Aorta (tissue), 5 donors: ENCODE measurements at regions not wholly inside any gene's neighbourhood (a gene's known extent, or its start where the extent isn't known, plus 50 kb on each side); places are given as distances from the start of the nearest gene placed in this dataset.

Experiments used
- ATAC-seq: fragments of 200-7000 bp; cut with Tn5 transposase; one replicate; pipeline ENCODE4 v1.9.1; 2022; ENCODE audit warnings: moderate library complexity; ENCODE audit not compliant: low FRiP score
- DNase-seq, 2 donors: peaks; one replicate each; pipeline ENCODE4 v3.0.0-alpha.2; 2020
- H3K27ac ChIP-seq, 2 donors: one replicate each; pipeline ENCODE4 v1.5.1; 2013; ENCODE audit warnings: low read length in 2 of 2, mild to moderate bottlenecking in 2 of 2, moderate library complexity in 2 of 2, control low read depth in 1 of 2, inconsistent platforms in 1 of 2, low read depth in 1 of 2
- H3K27me3 ChIP-seq, 2 donors: one replicate each; pipeline ENCODE4 v1.6.1; 2013; ENCODE audit warnings: control low read depth in 1 of 2, low read length in 1 of 2, mild to moderate bottlenecking in 1 of 2, moderate library complexity in 1 of 2; ENCODE audit not compliant: insufficient read depth in 2 of 2, control insufficient read depth in 1 of 2
- H3K36me3 ChIP-seq, 2 donors: one replicate each; pipeline ENCODE4 v1.6.1; 2013; ENCODE audit warnings: control low read depth in 1 of 2, low read length in 1 of 2, mild to moderate bottlenecking in 1 of 2; ENCODE audit not compliant: insufficient read depth in 2 of 2, control insufficient read depth in 1 of 2
- H3K4me1 ChIP-seq, 2 donors: one replicate each; pipeline ENCODE4 v1.6.1; 2013; ENCODE audit warnings: low read length in 2 of 2, control low read depth in 1 of 2, mild to moderate bottlenecking in 1 of 2, moderate library complexity in 1 of 2; ENCODE audit not compliant: insufficient read depth in 2 of 2, control insufficient read depth in 1 of 2
- H3K4me3 ChIP-seq, 2 donors: one replicate each; pipeline ENCODE4 v1.5.1; 2013; ENCODE audit warnings: low read length in 2 of 2, control low read depth in 1 of 2, mild to moderate bottlenecking in 1 of 2
- H3K9me3 ChIP-seq: one replicate; pipeline ENCODE4 v1.6.1; 2013; ENCODE audit warnings: mild to moderate bottlenecking, low read length; ENCODE audit not compliant: control insufficient read depth
- WGBS, 2 donors: extraction: QIAGEN DNeasy Blood & Tissue Kit; methylation state at CpG; one replicate each; pipeline ENCODE4 v1.1.7; 2013; 5-methylcytosine and 5-hydroxymethylcytosine counted together
- intact Hi-C, 2 donors: fragments of 100-400 bp; cut with DNase I; formaldehyde crosslinking; loops; one replicate each; pipeline versions ENCODE4 v1.14.2 to v1.15.0; 2022
- donor health status: healthy with polysubstance abuse.
- donor health status: Bipolar disorder and iron deficiency.
- donor health status: DM: no; HTN: no; CAD: no.
- donor health status: DM: no; HTN: no; CAD: no.
- donor health status: DM: yes; HTN: yes; CAD: no.

- WGBS, 2 donors: 81 to 83% methylated on average over 2 of the region's 2 CpGs
- intact Hi-C loops: no loop called here
- Histone ChIP-seq H3K27ac (no peak overlapping the region), H3K4me3 (no peak overlapping the region), H3K4me1 (no peaks in the 10 kb centered on the region), H3K36me3 (no peaks in the 10 kb centered on the region), H3K9me3 (no peaks in the 10 kb centered on the region), H3K27me3 (no peaks in the 10 kb centered on the region)
- ATAC-seq: no peak
- DNase-seq: no peak
Measured at GRCh38 chr2:125267683-125268082, 1242.6 kb downstream of the CNTNAP5 start.

DNA sequence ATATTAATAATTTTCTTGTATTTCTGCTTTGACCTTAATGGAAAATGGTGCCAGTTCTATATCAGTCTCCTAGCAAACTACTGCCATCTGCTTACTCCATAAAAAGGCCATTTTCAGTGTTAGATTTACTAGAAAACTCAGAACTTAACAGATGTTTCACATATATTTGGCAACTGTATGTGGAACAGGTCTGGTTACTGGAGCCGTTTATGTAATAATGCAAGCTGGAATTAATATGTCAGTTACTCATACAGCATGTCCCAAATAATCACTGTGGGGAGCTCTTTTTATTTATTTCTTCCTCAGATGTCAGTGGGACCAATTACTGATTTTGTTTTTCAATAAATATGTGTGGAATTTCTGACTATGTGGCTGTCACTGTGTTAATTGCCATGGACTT lies 1247.6 kb downstream of the CNTNAP5 start:
- H3K27ac ChIP-seq: no peak overlapping the region
- no peak overlapping the region for H3K4me3 ChIP-seq
- WGBS, 2 donors: 56 to 58% methylated on average over 1 of the region's 1 CpG
- intact Hi-C loops: no loop called here
- H3K4me1 ChIP-seq: no peaks in the 10 kb centered on the region
- no peaks in the 10 kb centered on the region for H3K36me3 ChIP-seq
- no peaks in the 10 kb centered on the region for H3K27me3 ChIP-seq
- ATAC-seq (no peak), DNase-seq (no peak)
- H3K9me3 ChIP-seq: no peaks in the 10 kb centered on the region

DNA sequence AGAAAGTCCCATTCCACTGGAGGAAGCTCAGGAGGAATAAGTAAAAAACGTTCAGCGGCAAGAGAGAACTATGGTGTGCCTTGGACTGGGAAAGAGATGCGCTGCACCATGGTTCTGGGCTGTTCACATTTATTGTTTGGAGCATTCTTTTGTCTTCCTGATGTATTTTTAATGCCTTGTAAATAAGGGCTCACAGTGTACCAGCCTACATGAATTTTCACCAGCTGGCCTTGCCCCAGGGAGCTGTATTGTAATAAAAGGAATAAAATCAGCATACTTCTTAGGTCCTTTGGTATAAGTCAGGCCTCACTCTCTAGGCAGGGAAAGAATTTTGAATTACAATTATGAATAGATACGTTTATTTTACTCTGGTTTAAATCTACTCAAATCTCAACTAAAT lies 1249.6 kb downstream of the CNTNAP5 start:
- Histone ChIP-seq H3K9me3 (peaks cover 1% of the 10 kb centered on the region), H3K27ac (no peak overlapping the region), H3K4me3 (no peak overlapping the region), H3K36me3 (no peaks in the 10 kb centered on the region), H3K27me3 (no peaks in the 10 kb centered on the region), H3K4me1 (no peaks in the 10 kb centered on the region)
- DNase-seq (no peak), ATAC-seq (no peak)
- intact Hi-C loops: no loop called here
- WGBS, 2 donors: 77 to 80% methylated on average over 4 of the region's 4 CpGs

- ATAC-seq: no peak
- no peak overlapping the region for H3K27ac ChIP-seq
- WGBS, 2 donors: 2 to 6% methylated on average over 2 of the region's 2 CpGs
Measured at GRCh38 chr2:125280265-125280664, 1255.2 kb downstream of the CNTNAP5 start.

DNA sequence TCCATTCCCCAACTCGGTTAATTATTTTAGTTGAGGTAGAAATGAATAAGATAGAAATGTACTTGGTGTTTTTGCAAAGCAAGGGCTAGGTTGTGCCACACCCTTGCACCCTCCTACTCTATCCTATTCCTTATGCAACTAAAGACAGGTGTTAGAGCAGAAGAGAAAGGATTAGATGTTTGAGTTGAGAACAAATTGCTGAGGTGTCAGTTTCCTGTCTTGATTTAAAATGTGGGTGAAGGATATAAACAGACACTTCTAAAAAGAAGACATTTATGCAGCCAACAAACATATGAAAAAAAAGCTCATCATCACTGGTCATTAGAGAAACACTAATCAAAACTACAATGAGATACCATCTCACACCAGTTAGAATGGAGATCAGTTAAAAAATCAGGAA lies 1256.2 kb downstream of the CNTNAP5 start:
- H3K4me1 ChIP-seq: no peaks in the 10 kb centered on the region
- no peak for DNase-seq
- H3K27me3 ChIP-seq: no peaks in the 10 kb centered on the region
- no peak for ATAC-seq
- H3K36me3 ChIP-seq: no peaks in the 10 kb centered on the region
- peaks cover 1% of the 10 kb centered on the region for H3K9me3 ChIP-seq
- intact Hi-C loops: no loop called here
- H3K4me3 ChIP-seq: no peak overlapping the region
- WGBS, 2 donors: 80 to 82% methylated on average over 1 of the region's 1 CpG
- H3K27ac ChIP-seq: no peak overlapping the region

More at GRCh38 chr2:125280265-125280664, 1255.2 kb downstream of the CNTNAP5 start:
- H3K36me3 ChIP-seq: no peaks in the 10 kb centered on the region
- no peaks in the 10 kb centered on the region for H3K27me3 ChIP-seq
- H3K9me3 ChIP-seq: peaks cover 1% of the 10 kb centered on the region
- H3K4me1 ChIP-seq: no peaks in the 10 kb centered on the region
- DNase-seq: no peak
- intact Hi-C loops: no loop called here
- no peak overlapping the region for H3K4me3 ChIP-seq

- intact Hi-C loops: no loop called here
- no peaks in the 10 kb centered on the region for H3K9me3 ChIP-seq
- no peaks in the 10 kb centered on the region for H3K36me3 ChIP-seq
- DNase-seq (no peak), ATAC-seq (no peak)
- no peaks in the 10 kb centered on the region for H3K4me1 ChIP-seq
- 66 to 70% methylated on average over 5 of the region's 5 CpGs for WGBS, 2 donors
- H3K27me3 ChIP-seq: no peaks in the 10 kb centered on the region
- H3K27ac ChIP-seq: no peak overlapping the region
- H3K4me3 ChIP-seq: no peak overlapping the region
Measured at GRCh38 chr2:125296742-125297141, 1271.7 kb downstream of the CNTNAP5 start.

DNA sequence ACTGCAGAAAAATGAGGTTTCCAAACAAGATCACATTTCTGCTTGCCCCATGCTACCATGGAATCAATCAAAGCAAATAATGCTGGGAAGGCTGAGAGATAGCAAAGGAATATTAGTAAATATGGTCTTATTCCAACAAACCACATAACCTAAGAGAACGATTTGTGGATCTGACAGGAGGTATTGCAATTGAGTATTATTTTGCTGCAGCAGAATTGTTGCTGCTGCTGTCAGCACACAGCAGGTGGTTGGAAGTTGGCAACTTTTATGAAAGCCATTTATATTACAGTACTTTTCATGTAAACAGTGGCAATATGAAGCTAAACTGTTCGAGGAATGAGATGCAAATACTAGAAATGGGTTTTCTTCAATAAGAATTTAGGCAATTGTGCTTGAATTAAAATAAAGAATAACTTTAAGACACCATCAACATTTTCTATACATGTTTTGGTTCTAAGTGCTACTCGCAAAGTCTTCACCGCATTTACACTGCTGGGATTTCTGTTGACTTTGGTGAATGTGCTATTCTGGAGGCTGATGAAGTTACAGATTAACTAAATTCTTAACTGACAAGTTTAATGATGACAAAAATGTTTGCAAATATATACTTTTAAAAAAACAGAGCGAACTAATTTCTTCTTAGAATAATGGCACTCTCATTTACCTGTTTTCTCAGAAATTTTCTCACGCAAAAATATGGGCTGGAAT lies 1285.7 kb downstream of the CNTNAP5 start:
- H3K4me1 ChIP-seq: no peaks in the 10 kb centered on the region
- DNase-seq (no peak), ATAC-seq (no peak)
- WGBS, 2 donors: 72 to 77% methylated on average over 6 of the region's 6 CpGs
- H3K27me3 ChIP-seq: no peaks in the 10 kb centered on the region
- no peaks in the 10 kb centered on the region for H3K36me3 ChIP-seq
- no peak overlapping the region for H3K27ac ChIP-seq
- intact Hi-C loops: no loop called here
- H3K9me3 ChIP-seq: no peaks in the 10 kb centered on the region
- no peak overlapping the region for H3K4me3 ChIP-seq

GRCh38 chr2:125312342-125312741 lies 1287.3 kb downstream of the CNTNAP5 start:
- no peak overlapping the region for H3K27ac ChIP-seq
- DNase-seq (no peak), ATAC-seq (no peak)
- H3K27me3 ChIP-seq: no peaks in the 10 kb centered on the region
- H3K36me3 ChIP-seq: no peaks in the 10 kb centered on the region
- no peaks in the 10 kb centered on the region for H3K9me3 ChIP-seq
- WGBS, 2 donors: 93 to 96% methylated on average over 17 of the region's 17 CpGs
- H3K4me3 ChIP-seq: no peak overlapping the region
- intact Hi-C loops: no loop called here
- no peaks in the 10 kb centered on the region for H3K4me1 ChIP-seq

DNA sequence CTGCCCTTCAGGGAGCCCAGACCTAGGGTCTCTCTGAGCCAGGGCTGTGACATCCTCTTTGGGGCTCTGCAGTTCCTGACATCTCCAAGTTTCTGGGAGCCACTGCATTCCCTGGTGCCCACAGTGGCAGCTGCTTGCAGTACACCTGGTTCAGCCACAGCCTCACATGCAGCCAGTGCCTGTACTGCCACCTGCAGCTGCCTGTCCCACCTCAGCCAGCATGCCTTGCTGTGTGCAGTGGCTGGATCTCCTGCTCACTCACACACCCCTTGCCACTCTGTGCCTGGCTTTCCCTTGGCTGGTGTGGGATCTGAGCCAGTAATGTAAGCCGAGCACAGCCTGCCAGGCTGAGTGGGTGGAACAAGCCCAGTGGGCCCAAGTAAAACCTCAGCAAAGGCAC lies 1288.7 kb downstream of the CNTNAP5 start:
- ATAC-seq: no peak
- no peaks in the 10 kb centered on the region for H3K4me1 ChIP-seq

More for the DNA sequence above, 1288.7 kb downstream of the CNTNAP5 start:
- DNase-seq: no peak
- intact Hi-C loops: no loop called here
- Histone ChIP-seq H3K9me3 (no peaks in the 10 kb centered on the region), H3K27ac (no peak overlapping the region), H3K27me3 (no peaks in the 10 kb centered on the region), H3K36me3 (no peaks in the 10 kb centered on the region), H3K4me3 (no peak overlapping the region)
- WGBS, 2 donors: 10 to 18% methylated on average over 1 of the region's 1 CpG
